MCF 10A (cell line): ENCODE measurements at regions not wholly inside any gene's neighbourhood (a gene's known extent, or its start where the extent isn't known, plus 50 kb on each side); places are given as distances from the start of the nearest gene placed in this dataset.

ENCODE experiments used
- BruUV-seq: library from RNA; stranded (reverse); fragments of 400-500 nt; replicated peaks from 2 replicates; lab custom pipeline; 2021; lab: Mats Ljungman, UMichigan
- CTCF ChIA-PET: fragments of 300-600 bp; sonication (Branson Sonifier 250); formaldehyde crosslinking; extraction: SDS; loops from one replicate; lab custom pipeline; 2021; ENCODE audit warnings: antibody characterized with exemption, inconsistent platforms; lab: Yijun Ruan, JAX
- POLR2A ChIA-PET: fragments of 300-600, 350-650 bp; sonication (Branson Sonifier 250); formaldehyde crosslinking; extraction: SDS; loops from one replicate; lab custom pipeline; 2020; ENCODE audit warnings: antibody characterized with exemption, inconsistent platforms; lab: Yijun Ruan, JAX
- DNase-seq: peaks from one replicate; pipeline ENCODE4 v3.0.0-alpha.2; 2018; ENCODE audit not compliant: unreplicated experiment
- H3K27ac Mint-ChIP-seq: one replicate; pipeline ENCODE4 v1.8.0; 2022; ENCODE audit warnings: mild to moderate bottlenecking, low read depth, mixed read lengths; ENCODE audit not compliant: unreplicated experiment
- H3K27me3 Mint-ChIP-seq: one replicate; pipeline ENCODE4 v1.8.0; 2022; ENCODE audit warnings: mixed read lengths; ENCODE audit not compliant: insufficient read depth, unreplicated experiment
- H3K36me3 Mint-ChIP-seq: one replicate; pipeline ENCODE4 v1.8.0; 2022; ENCODE audit warnings: mild to moderate bottlenecking, moderate library complexity, mixed read lengths; ENCODE audit not compliant: insufficient read depth, unreplicated experiment
- H3K4me1 Mint-ChIP-seq: one replicate; pipeline ENCODE4 v1.8.0; 2022; ENCODE audit warnings: mixed read lengths; ENCODE audit not compliant: insufficient read depth, unreplicated experiment
- H3K4me3 Mint-ChIP-seq: one replicate; pipeline ENCODE4 v1.8.0; 2022; ENCODE audit warnings: mild to moderate bottlenecking, moderate library complexity, mixed read lengths; ENCODE audit not compliant: unreplicated experiment
- H3K9me3 Mint-ChIP-seq: one replicate; pipeline ENCODE4 v1.8.0; 2022; ENCODE audit warnings: mixed read lengths; ENCODE audit not compliant: unreplicated experiment
- CTCF ChIP-seq: fragments of 200-600 bp; IDR thresholded peaks from one replicate; pipeline ENCODE4 v1.8.0; 2022; ENCODE audit warnings: antibody characterized with exemption, mild to moderate bottlenecking; ENCODE audit not compliant: unreplicated experiment
- intact Hi-C: fragments of 100-400 bp; cut with micrococcal nuclease; formaldehyde crosslinking; loops from 2 replicates; pipeline ENCODE4 v1.14.1; 2022

- intact Hi-C loops: no loop called here
- Mint-ChIP-seq H3K27ac (no peak overlapping the region), H3K9me3 (no peaks in the 10 kb centered on the region), H3K36me3 (no peaks in the 10 kb centered on the region), H3K27me3 (peaks cover 58% of the 10 kb centered on the region), H3K4me1 (no peaks in the 10 kb centered on the region), H3K4me3 (no peak overlapping the region)
- CTCF ChIA-PET: no interaction called here
- POLR2A ChIA-PET: no interaction called here
- TF ChIP-seq CTCF: no peak
- no peak for DNase-seq
- BruUV-seq: no TSS peak
Observed at GRCh38 chr16:56090076-56090475, 101.2 kb upstream of the GNAO1 start.

DNA sequence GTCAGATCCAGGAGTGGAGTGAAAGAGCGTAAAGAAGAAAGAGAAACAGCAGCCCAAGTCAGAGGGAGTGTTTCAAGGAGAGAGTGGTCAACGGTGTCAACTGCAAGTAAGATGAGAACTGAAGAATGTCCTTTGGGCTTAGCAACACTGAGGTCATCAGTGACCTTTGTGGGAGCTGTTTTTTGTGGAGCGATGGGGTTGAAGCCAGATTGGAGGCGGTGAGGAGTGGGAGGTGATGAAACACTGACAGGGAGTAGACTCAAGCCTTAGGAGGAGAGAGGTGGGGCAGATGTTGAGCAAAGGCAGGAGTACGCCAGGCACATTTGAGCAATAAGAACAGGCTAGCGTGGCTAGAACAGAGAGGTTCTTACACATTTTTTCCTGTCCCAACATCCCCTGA lies 103.7 kb upstream of the GNAO1 start:
- DNase-seq: no peak
- no peaks in the 10 kb centered on the region for H3K4me1 Mint-ChIP-seq
- no peak for TF ChIP-seq CTCF
- no peak overlapping the region for H3K4me3 Mint-ChIP-seq
- ChIA-PET CTCF (no interaction called here), POLR2A (no interaction called here)
- no peaks in the 10 kb centered on the region for H3K36me3 Mint-ChIP-seq
- no peak overlapping the region for H3K27ac Mint-ChIP-seq
- no TSS peak for BruUV-seq
- H3K9me3 Mint-ChIP-seq: peaks cover 8% of the 10 kb centered on the region
- intact Hi-C loops: no loop called here
- peaks cover 61% of the 10 kb centered on the region for H3K27me3 Mint-ChIP-seq

DNA sequence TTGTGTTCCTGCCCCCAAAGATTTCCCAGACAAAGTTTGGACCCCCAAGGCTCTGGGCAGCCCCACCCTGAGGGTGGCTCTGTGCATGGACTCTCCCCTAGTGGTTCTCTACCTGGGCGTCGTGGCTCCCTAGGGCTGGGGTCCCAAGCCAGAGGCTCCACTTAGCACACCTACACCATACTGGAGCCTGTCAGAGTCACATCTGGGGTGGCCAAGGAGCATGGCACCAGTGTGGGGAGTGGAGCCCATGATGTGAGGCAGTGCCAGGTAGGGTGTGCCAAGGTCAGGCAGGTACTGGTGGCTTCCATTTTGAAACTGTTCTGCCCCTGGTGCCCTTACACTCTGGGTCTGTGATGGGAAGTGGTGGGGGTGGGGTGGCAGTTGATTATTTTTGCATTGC lies 109.9 kb upstream of the GNAO1 start:
- no peak overlapping the region for H3K4me3 Mint-ChIP-seq
- no TSS peak for BruUV-seq
- no peaks in the 10 kb centered on the region for H3K4me1 Mint-ChIP-seq
- POLR2A ChIA-PET: no interaction called here
- DNase-seq: no peak
- no peak for TF ChIP-seq CTCF
- H3K9me3 Mint-ChIP-seq: peaks cover 15% of the 10 kb centered on the region
- H3K36me3 Mint-ChIP-seq: no peaks in the 10 kb centered on the region
- CTCF ChIA-PET: no interaction called here
- H3K27ac Mint-ChIP-seq: no peak overlapping the region
- peaks cover 23% of the 10 kb centered on the region for H3K27me3 Mint-ChIP-seq
- intact Hi-C loops: no loop called here

- no peak for DNase-seq
- Mint-ChIP-seq H3K4me3 (no peak overlapping the region), H3K9me3 (no peaks in the 10 kb centered on the region), H3K4me1 (no peaks in the 10 kb centered on the region), H3K27ac (no peak overlapping the region), H3K36me3 (no peaks in the 10 kb centered on the region), H3K27me3 (peaks cover 49% of the 10 kb centered on the region)
- TF ChIP-seq CTCF: no peak
- BruUV-seq: no TSS peak
- CTCF ChIA-PET: no interaction called here
- intact Hi-C loops: no loop called here
- POLR2A ChIA-PET: no interaction called here
Observed at GRCh38 chr16:56075732-56076388, 115.4 kb upstream of the GNAO1 start.
